Left forelimb (tissue), 1 donor: ENCODE measurements at regions not wholly inside any gene's neighbourhood (a gene's known extent, or its start where the extent isn't known, plus 50 kb on each side); places are given as distances from the start of the nearest gene placed in this dataset.

Source experiments
- DNase-seq: peaks from one replicate; pipeline ENCODE4 v3.0.0-alpha.2; 2018; ENCODE audit warnings: low spot score

DNA sequence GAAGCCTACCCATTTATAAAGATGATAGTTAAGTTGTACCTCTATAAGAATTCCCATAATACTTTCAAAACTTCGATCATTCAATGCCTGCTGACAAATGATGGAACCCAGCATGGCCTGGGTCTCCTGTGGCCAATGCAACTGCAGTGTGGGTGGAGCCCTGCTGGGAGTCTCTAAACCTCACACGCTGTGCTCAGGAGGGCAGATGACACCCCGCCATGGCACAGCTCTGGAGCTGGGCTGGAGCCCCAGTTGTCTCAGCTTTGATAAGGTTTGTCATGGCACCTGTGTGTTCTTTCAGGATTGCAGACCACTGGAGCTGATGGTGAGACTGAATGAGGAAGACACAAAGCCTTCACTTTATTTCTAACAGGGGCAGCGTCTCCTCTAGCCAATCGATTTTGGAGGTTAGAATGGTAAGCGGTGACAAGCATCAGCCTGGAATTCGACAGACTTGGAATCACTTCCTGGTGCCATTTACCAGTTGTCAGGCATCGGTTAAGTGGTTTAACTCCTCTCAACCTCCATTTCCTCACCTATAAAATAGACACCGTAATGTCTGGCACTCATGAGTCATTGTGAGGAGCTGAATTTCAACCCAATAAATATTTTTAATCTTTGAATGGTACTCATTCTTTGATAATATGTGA, 383.6 kb upstream of the SALL3 start:
- DNase-seq = no peak

DNA sequence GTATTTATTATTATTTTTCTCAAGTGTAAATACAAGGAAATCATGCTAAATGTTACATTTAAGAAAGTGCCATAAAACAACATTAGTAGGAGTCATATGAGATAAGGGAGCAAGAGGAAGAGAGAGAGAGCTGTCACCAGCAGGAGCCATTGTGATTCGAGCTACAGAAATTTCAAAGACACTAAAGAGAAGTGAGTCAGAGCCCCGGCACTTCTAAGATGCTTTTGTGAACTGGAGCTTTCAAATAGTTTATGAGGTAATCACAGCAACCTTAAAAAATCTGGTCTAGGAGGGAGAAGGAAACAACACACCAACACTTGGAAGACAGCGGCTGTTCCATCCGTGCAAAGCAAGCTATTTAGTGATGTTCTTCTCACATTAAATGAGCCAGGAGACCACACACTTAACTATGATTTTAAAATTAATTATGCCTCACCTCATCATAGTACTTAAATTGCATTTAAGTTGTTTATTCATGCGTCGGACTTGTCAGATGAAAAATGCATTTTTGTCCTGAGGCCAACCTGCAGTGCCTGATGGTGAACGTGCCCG, 382.7 kb upstream of the SALL3 start:
- no peak for DNase-seq

GRCh38 chr18:78601349-78601748, 378.3 kb upstream of the SALL3 start:
- DNase-seq = no peak

DNA sequence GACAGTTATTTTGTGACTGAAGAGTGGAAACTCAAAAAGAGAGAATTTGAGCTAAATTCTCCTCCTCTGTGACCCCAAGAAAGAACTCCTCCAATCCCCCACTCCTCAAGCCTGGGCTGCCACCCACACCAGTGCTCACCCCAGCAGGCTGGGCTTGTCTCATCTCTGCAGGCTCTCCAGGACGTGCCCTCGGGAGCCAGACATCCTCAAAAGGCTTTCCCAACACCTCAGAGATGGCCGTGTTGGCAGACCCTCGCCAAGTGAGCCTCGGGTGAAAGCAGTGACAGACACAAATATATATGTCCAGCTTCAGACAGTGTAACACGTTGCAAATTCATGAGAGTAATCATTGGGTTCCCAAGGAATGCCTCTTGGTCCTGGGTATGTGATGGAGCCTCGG, 377.7 kb upstream of the SALL3 start:
- DNase-seq = no peak

DNA sequence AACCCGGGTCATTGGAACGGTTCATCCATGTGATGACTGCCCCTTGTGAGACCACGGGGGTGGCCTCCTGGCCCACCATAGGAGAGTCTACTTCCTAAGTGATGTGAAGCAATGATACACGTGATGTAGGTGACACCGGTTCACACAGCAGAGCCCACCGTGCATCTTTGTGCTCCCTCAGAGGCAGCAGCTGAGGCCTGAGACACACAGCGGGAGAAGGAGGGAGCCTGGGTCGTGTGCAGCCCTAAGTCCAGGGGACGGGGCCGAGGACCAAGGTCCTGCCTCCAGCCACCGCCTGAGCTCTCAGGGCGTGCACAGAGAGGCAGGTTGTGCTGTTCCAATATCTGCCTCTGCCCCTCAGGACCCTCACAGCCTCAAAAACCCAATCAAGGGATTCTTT, 377.2 kb upstream of the SALL3 start:
- DNase-seq = no peak

GRCh38 chr18:78603102-78603983, 376.3 kb upstream of the SALL3 start:
- no peak for DNase-seq

- no peak for DNase-seq
These were observed 374.4 kb upstream of the SALL3 start for GRCh38 chr18:78605255-78605654.

- DNase-seq = no peak
These were observed 372.4 kb upstream of the SALL3 start for GRCh38 chr18:78607221-78607620.

DNA sequence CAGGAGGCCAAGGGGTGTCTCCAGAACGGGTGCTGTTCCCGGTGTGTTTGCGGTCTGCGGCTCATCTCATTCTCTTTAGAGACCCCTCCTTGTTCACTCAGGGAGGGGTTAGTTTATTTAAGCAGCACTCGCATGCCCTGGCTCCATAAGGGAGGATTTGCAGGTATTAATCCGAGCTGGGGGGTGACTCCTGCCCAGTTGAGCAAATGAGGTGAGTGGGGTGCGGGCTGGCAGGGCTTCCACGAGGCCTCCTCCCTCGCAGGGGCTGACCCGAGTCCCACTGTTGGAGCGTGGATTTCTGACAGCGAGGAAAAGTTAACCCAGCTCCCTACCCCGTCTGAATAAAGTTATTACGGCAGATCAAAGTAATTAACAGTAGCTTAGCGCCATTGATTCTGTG, 371.8 kb upstream of the SALL3 start:
- no peak for DNase-seq

DNA sequence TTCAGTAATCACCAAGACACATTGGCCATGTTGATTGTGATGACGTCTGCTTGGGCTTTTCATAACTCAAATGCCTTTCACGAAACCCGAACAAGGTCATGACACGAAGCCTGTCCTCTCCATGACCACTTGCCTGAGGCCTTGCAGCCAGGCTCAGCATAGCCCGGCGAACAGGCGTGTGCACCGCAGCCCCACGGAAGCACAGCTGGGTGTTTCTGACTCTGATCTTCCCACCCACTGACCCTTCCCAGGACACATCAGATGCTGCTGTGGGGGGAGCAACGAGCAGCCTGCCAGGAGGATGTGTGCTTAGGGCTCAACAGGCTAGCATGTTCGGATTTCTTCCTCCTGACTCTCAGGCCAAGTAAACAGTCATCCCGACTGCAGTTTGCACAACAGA, 369.4 kb upstream of the SALL3 start:
- DNase-seq = no peak

DNA sequence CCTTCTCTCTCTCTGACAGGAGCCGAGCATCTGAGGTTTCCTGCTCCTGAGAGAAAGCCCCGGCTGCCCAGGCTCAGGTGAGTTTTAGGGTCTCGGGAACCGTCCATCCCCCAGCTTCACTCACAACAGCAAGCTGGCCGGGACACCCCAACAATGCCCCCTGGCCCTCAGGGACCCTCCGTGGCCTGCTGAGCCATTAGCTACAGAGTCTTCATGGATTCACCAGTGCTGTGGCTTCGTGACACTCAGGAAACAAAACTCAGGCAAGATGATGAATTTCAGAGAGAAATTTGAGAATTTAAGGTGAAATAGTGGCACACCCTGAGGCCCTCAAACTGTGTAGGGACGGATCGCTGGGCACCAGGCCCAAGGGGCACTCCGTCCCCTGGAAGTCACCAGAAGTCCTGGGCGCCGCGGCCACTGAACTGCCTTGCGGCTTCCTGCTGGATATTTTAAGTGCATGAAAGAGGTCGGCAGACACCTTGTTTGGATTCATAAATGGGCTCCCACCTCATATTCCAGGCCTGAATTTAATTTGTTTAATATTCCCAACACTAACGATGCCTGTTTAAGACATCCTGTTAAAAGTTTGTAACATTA, 368.3 kb upstream of the SALL3 start:
- DNase-seq = no peak

DNA sequence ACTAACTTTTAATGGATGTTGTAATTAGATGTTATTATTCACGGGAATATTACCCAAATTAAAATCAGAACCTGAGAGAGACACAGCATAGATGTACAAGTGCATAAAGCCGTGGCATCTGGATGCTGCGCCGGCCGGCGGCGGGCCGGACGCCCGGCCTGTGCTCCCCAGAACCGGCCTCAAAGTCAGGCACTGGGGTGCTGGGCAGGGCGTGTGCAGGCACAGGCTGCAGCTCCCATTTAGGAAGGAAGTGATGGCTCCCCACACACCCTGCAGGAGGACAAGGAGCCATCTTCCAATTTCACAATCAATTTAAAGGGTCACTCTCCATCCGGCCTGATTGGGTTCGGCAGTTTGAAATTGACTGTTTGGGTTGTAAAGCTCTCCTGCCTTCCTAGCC, 367.7 kb upstream of the SALL3 start:
- no peak for DNase-seq

DNA sequence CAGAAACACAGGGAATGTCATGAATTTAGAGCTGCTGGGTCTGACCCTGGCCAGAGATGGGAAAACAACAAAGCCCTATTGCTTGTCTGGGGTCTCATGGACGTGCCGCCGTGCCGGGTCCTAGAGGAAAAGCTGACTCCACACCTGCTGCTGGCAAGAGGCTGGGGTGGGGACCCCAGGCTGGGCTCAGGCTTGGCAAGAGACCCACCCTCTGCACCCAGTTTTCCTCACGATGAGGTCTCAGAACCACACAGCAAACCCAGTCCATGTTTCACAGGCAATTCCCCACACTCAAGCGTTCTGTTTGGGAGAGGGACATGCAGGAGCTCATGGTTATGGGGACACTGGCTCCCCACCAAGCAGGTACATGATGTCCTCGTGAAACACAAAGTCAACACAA, 367.3 kb upstream of the SALL3 start:
- no peak for DNase-seq

DNA sequence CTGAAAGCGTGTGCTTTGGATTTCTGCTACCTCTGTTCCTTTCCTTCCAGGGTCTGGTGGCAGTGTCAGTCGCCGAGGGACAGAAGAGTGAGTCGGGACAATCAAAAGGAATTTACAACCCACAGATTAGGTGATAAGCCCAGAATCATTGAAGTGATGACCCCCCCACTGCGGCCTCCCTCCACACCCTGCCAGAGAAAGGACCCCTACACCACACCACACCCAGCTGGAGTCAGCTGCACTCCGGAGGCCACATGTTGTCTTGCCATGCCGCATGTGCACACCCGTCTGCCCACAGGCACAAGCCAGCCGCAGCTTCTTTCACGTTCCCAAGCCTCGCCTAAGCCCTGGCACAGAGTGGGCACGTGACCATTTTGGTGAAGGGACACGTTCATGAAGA, 366.8 kb upstream of the SALL3 start:
- no peak for DNase-seq

GRCh38 chr18:78618726-78619125, 360.9 kb upstream of the SALL3 start:
- no peak for DNase-seq

DNA sequence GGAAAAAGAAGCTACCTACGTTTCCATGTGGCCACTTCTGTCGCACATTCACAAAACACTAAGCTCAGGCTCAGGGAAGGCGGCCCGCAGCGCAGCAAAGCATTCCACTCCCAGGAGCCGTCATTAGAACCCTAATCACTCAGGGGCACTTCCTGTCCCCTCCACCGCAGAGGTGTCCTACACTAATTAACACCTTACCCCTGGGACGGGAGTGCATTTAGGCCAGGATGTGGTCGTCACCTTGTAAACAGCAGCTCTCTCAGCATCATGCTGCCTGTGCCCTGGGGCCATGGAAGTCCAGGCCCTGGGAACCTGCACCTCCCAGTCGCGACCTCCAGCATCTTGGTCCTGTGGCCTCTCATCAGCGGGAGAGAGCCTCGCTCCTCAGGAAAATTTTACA, 359.8 kb upstream of the SALL3 start:
- DNase-seq = no peak

- no peak for DNase-seq
These were observed 359.3 kb upstream of the SALL3 start for GRCh38 chr18:78620326-78620725.

GRCh38 chr18:78621141-78621755, 358.4 kb upstream of the SALL3 start:
- no peak for DNase-seq

- DNase-seq = no peak
These were observed 357.2 kb upstream of the SALL3 start for GRCh38 chr18:78622251-78622906.

GRCh38 chr18:78622907-78623541, 356.6 kb upstream of the SALL3 start:
- DNase-seq = no peak

DNA sequence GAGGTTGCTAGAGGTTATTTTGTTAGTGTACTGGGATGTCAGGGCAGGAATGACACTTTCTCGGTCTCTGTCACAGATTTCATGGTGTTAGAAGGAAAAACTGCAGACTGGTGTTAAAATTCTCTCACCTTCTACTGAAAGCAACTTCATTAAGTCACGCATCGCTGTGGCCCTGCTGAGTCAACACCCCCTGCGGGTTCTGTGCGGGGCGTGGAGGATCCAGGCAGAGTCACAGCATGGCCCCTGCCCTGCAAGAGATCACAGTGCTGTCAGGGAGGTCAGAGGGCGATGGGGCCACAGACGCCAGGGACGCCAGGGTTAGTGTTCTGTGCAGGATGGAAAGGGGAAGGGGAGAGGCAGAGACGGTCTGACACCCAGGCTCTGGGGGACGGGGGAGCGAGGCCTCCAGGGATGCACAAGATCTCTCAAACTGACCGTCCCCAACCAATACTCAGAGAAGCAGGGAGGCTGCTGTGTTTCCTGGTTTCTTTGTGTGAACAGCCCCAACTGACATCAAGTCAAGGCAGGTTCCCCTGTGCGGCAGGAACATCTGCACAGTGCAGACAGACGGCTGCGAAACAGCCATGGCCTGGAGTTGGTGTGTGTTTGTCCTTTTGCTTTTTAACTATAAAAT, 354.9 kb upstream of the SALL3 start:
- no peak for DNase-seq
